A549 (cell line): ENCODE measurements at regions not wholly inside any gene's neighbourhood (a gene's known extent, or its start where the extent isn't known, plus 50 kb on each side); places are given as distances from the start of the nearest gene placed in this dataset.

ENCODE experiments used
- ATAC-seq, 2 experiments: fragments of 200-7000 bp in 1 of 2; fragments of >200 bp in 1 of 2; cut with Nextera tagmentation in 1 of 2; cut with Tn5 transposase in 1 of 2; 3 replicates each; pipeline versions ENCODE4 v1.8.0 to v1.9.1; 2018 to 2020; ENCODE audit warnings: mild to moderate bottlenecking in 1 of 2, moderate library complexity in 1 of 2
- CTCF ChIA-PET: fragments of 300-600 bp; sonication (Branson Sonifier 250); formaldehyde crosslinking; extraction: SDS; loops from one replicate; lab custom pipeline; 2021; ENCODE audit warnings: antibody characterized with exemption, inconsistent platforms; lab: Yijun Ruan, JAX
- POLR2A ChIA-PET: fragments of 350-600 bp; formaldehyde crosslinking; extraction: SDS; loops from one replicate; lab custom pipeline; 2021; ENCODE audit warnings: antibody characterized with exemption, inconsistent platforms; lab: Yijun Ruan, JAX
- DNase-seq, 2 experiments: peaks; one replicate each; pipeline versions ENCODE4 v3.0.0 to v3.0.0-alpha.2; 2011 to 2016; ENCODE audit warnings: low read depth in 1 of 2, low spot score in 1 of 2
- FAIRE-seq: peaks from 2 replicates; lab custom pipeline; 2011; peaks lifted over from hg19 to GRCh38; lab: Jason Lieb, UNC
- H3K27ac ChIP-seq, 2 experiments: fragments of >200 bp; sonication (Bioruptor Twin); formaldehyde crosslinking; 3 replicates each; pipeline ENCODE4 v1.5.1; 2016 to 2017
- H3K4me1 ChIP-seq: fragments of >200 bp; sonication (Bioruptor Twin); formaldehyde crosslinking; 3 replicates; pipeline ENCODE4 v1.6.1; 2016
- H3K4me2 ChIP-seq: fragments of >200 bp; sonication (Bioruptor Twin); formaldehyde crosslinking; 3 replicates; pipeline ENCODE4 v1.6.1; 2016
- H3K4me3 ChIP-seq: fragments of >200 bp; sonication (Bioruptor Twin); formaldehyde crosslinking; 3 replicates; pipeline ENCODE4 v1.5.1; 2016
- H3K9me3 ChIP-seq: fragments of >200 bp; sonication (Bioruptor Twin); formaldehyde crosslinking; 3 replicates; pipeline ENCODE4 v1.6.1; 2016
- CBX8 ChIP-seq: fragments of 200-600 bp; sonication (generic); IDR thresholded peaks from 2 replicates; pipeline ENCODE4 v1.6.1; 2016
- CEBPB ChIP-seq, 2 experiments: fragments of >200 bp in 1 of 2; sonication (Bioruptor Twin) in 1 of 2; formaldehyde crosslinking in 1 of 2; IDR thresholded peaks; 2 replicates each; pipeline ENCODE4 v1.6.1; 2012 to 2016
- CTCF ChIP-seq: fragments of >200 bp; sonication (Bioruptor Twin); formaldehyde crosslinking; IDR thresholded peaks from 3 replicates; pipeline ENCODE4 v1.5.1; 2016
- E2F6 ChIP-seq: IDR thresholded peaks from 2 replicates; pipeline ENCODE4 v1.6.1; 2012; ENCODE audit warnings: low read depth, borderline replicate concordance
- EHMT2 ChIP-seq: fragments of 200-600 bp; sonication (generic); IDR thresholded peaks from 2 replicates; pipeline ENCODE4 v1.6.1; 2016; ENCODE audit warnings: antibody characterized with exemption, low read depth, mild to moderate bottlenecking, moderate library complexity
- ESRRA ChIP-seq: fragments of 150-350 bp; IDR thresholded peaks from 2 replicates; pipeline ENCODE4 v1.6.1; 2014; ENCODE audit warnings: mild to moderate bottlenecking, low read length, borderline replicate concordance
- FOXS1 ChIP-seq: fragments of 250-450 bp; sonication (Bioruptor Pico); IDR thresholded peaks from 2 replicates; pipeline ENCODE4 v1.5.0; 2020; ENCODE audit warnings: mild to moderate bottlenecking, moderate library complexity
- HEYL ChIP-seq: fragments of 250-450 bp; sonication (Bioruptor Pico); IDR thresholded peaks from 2 replicates; pipeline ENCODE4 v1.8.0; 2021; ENCODE audit warnings: mild to moderate bottlenecking, moderate library complexity
- HOXA7 ChIP-seq: fragments of 250-450 bp; sonication (Bioruptor Pico); IDR thresholded peaks from 2 replicates; pipeline ENCODE4 v1.5.0; 2020; ENCODE audit warnings: mild to moderate bottlenecking, moderate library complexity
- HOXB5 ChIP-seq: fragments of 250-450 bp; sonication (Bioruptor Pico); IDR thresholded peaks from 2 replicates; pipeline ENCODE4 v1.5.0; 2020; ENCODE audit warnings: mild to moderate bottlenecking, moderate library complexity
- JUNB ChIP-seq: fragments of >200 bp; sonication (Bioruptor Twin); formaldehyde crosslinking; IDR thresholded peaks from 2 replicates; pipeline ENCODE4 v1.6.1; 2016
- MYC ChIP-seq: IDR thresholded peaks from 2 replicates; pipeline ENCODE4 v1.6.1; 2012; ENCODE audit warnings: mild to moderate bottlenecking, inconsistent platforms, low read length, improper control_type of control experiment, borderline replicate concordance
- PBX3 ChIP-seq: IDR thresholded peaks from 2 replicates; pipeline ENCODE4 v1.6.1; 2012
- PHF8 ChIP-seq: fragments of 200-600 bp; sonication (generic); IDR thresholded peaks from 2 replicates; pipeline ENCODE4 v1.6.1; 2016; ENCODE audit warnings: low read depth, mild to moderate bottlenecking, antibody characterized with exemption, moderate library complexity, borderline replicate concordance
- POLR2A ChIP-seq: IDR thresholded peaks from 2 replicates; pipeline ENCODE4 v1.6.1; 2012; ENCODE audit warnings: mild to moderate bottlenecking, low read length
- REST ChIP-seq: fragments of 200-600 bp; sonication (generic); IDR thresholded peaks from 2 replicates; pipeline ENCODE4 v1.6.1; 2016; ENCODE audit warnings: antibody characterized with exemption, mild to moderate bottlenecking, moderate library complexity
- RFX5 ChIP-seq: fragments of 450-650 bp; IDR thresholded peaks from 2 replicates; pipeline ENCODE4 v1.7.1; 2014; ENCODE audit warnings: antibody characterized with exemption, mild to moderate bottlenecking, moderate library complexity
- SREBF2 ChIP-seq: fragments of 450-650 bp; IDR thresholded peaks from 2 replicates; pipeline ENCODE4 v1.6.1; 2014; ENCODE audit warnings: mild to moderate bottlenecking, moderate library complexity
- TFCP2L1 ChIP-seq: fragments of 250-450 bp; sonication (Bioruptor Pico); IDR thresholded peaks from 2 replicates; pipeline ENCODE4 v1.5.0; 2021; ENCODE audit warnings: mild to moderate bottlenecking
- WGBS: methylation state at CpG from one replicate; pipeline ENCODE4 v1.1.6; 2017; ENCODE audit errors: missing lambda C conversion rate; 5-methylcytosine and 5-hydroxymethylcytosine counted together

- H3K9me3 ChIP-seq: no peaks in the 10 kb centered on the region
- CTCF ChIA-PET: interaction anchor here (2.8 kb wide), 1 partner anchor 14 kb away, joined by 9 read pairs; no protein-coding TSS in a partner anchor
Measured at GRCh38 chr10:2633630-2634029, 433.7 kb upstream of the PFKP start.

More at GRCh38 chr10:2633630-2634029, 433.7 kb upstream of the PFKP start:
- FAIRE-seq (no peak), ATAC-seq (no peak), DNase-seq (no peak)
- H3K4me2 ChIP-seq: no peak overlapping the region
- POLR2A ChIA-PET: no interaction called here
- TF ChIP-seq RFX5 (no peak), E2F6 (no peak), POLR2A (no peak), TFCP2L1 (CRISPR knock-in tag) (no peak), CBX8 (no peak), CTCF (no peak), REST (no peak), FOXS1 (CRISPR knock-in tag) (no peak), JUNB (no peak), ESRRA (no peak), SREBF2 (no peak), MYC (no peak), PHF8 (no peak), EHMT2 (no peak), HOXA7 (CRISPR knock-in tag) (no peak), PBX3 (no peak), HEYL (CRISPR knock-in tag) (no peak), HOXB5 (CRISPR knock-in tag) (no peak), CEBPB (IDR thresholded peaks at IDR 0.05) (no peak)
- no peaks in the 10 kb centered on the region for H3K4me1 ChIP-seq
- H3K27ac ChIP-seq: no peak overlapping the region
- 20% methylated on average over 6 of the region's 6 CpGs for WGBS
- no peak overlapping the region for H3K4me3 ChIP-seq
